ENCODE measurements at regions not wholly inside any gene's neighbourhood (a gene's known extent, or its start where the extent isn't known, plus 50 kb on each side); places are given as distances from the start of the nearest gene placed in this dataset.

- no peak for DNase-seq (ENCODE audit: low spot score)
These were observed 119.2 kb downstream of the VAPA start for GRCh38 chr18:10033016-10033399.

- DNase-seq (ENCODE audit: low spot score), result no peak
These were observed 121.6 kb downstream of the VAPA start for GRCh38 chr18:10035281-10035991.

- no peak for DNase-seq (ENCODE audit: low spot score)
These were observed 122.7 kb downstream of the VAPA start for GRCh38 chr18:10036479-10036878.

GRCh38 chr18:10037181-10037580, 123.4 kb downstream of the VAPA start:
- DNase-seq (ENCODE audit: low spot score), result no peak

GRCh38 chr18:10038268-10038667, 124.5 kb downstream of the VAPA start:
- no peak for DNase-seq (ENCODE audit: low spot score)

GRCh38 chr18:10040287-10041011, 126.6 kb downstream of the VAPA start:
- DNase-seq (ENCODE audit: low spot score), result no peak

DNA sequence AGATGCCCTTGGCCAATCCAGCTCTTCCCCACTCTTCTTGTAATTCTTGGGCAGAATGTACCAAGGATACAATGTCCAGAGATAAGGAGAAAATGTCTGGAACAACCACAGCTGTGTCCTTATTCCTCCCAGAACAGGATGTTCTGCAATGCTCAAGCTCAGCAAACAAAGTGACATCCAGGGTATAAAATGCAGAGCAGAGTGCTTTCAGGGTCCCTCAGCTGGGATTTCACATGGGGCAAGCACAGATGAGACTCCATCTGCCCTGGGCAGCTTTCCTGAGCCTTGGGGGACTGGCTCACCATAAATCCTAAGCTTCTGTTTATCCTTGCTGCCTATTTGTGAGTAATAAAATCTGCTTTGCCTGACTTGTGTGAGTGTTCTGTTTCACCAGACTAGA, 127.4 kb downstream of the VAPA start:
- no peak for DNase-seq (ENCODE audit: low spot score)

GRCh38 chr18:10042492-10042891, 128.7 kb downstream of the VAPA start:
- no peak for DNase-seq (ENCODE audit: low spot score)

DNA sequence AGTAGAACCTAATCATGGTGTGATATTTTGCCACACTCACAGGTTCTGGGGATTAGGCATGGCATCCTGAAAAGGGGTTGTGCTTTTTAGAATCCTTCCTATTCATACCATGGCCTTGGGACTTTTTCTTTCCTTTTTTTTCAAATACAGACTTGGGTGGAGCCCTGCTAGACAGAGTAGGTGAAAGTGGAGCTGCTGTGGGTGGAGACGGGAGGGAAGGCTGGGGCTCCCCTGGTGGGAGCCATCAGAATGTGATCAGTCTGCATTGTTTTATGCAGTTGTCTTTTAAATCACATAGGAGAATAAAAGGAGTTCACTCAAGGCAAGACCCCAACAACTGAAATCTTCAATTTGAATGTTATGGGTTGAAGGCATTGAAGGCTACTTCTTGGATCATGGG, 130.2 kb downstream of the VAPA start:
- no peak for DNase-seq (ENCODE audit: low spot score)

GRCh38 chr18:10045296-10045891, 131.6 kb downstream of the VAPA start:
- DNase-seq (ENCODE audit: low spot score), result no peak

DNA sequence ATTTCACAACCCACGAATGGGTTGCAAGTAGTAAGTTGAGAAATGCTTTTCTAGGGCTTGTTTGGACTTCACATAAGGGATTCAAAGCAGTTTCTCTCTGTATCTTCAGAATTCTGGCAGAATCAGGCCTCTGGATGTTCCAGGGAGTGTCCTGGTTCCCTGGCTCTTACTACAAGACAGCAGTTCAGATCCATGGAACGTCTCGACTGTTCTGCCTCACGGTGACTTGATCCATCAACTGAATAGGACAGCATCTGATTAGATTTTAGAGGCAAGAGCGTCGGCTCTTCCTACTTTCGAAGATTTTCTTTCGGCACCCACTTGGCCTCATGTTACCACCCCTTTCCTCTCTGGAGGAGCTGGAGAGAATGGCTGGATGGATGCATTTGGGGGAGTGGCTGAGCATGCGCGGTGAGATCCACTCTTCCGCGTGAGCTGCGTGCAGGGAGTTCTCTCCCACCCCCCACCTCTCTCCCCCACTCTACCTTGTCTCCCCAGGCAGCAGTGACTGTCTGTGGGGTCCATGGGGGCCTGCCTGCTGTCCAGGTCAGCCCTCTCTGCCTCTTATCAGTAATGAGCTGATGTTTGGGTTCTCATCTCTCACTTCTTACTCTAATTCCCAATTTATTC, 132.5 kb downstream of the VAPA start:
- DNase-seq (ENCODE audit: low spot score), result no peak

DNA sequence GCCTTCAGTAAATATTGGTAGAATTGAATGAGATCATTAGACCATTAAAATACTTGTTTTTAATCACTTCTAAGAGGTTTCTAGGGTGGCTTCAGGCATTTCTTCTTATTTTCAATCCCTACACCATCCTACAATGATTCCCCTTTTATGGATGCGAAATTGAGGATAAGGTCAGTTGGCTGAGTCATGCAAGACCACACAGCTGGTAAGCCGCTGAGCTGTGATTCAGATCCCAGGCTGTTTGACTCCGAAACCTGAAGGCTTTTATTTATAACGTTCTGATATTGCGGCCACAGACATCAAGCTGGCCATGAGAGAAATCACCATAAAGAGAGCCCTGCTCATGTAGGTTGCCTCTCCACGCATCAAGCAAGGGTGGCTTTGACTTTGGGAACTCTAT, 133.4 kb downstream of the VAPA start:
- no peak for DNase-seq (ENCODE audit: low spot score)

DNA sequence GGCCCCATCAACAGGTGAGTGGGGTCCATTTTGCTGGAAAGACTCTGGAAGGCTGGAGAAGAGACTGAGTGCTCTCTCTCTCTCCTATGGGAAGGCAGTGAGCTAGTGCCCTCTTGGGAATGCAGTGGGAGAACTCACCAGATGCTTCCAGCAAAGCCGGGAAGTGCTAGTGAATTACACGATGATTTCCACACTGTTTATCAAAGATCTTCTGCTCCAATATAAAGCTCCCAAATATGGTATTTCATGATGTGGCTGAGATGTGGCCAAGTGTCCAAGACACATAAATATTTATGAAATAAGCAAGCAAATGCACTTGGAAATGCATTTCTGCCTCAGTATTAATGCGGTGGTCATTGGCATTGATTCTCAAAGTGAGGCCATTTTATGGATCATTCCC, 135.9 kb downstream of the VAPA start:
- DNase-seq (ENCODE audit: low spot score), result no peak

- no peak for DNase-seq (ENCODE audit: low spot score)
These were observed 137.1 kb downstream of the VAPA start for GRCh38 chr18:10050956-10051355.

GRCh38 chr18:10051877-10052631, 138.2 kb downstream of the VAPA start:
- DNase-seq (ENCODE audit: low spot score), result no peak

DNA sequence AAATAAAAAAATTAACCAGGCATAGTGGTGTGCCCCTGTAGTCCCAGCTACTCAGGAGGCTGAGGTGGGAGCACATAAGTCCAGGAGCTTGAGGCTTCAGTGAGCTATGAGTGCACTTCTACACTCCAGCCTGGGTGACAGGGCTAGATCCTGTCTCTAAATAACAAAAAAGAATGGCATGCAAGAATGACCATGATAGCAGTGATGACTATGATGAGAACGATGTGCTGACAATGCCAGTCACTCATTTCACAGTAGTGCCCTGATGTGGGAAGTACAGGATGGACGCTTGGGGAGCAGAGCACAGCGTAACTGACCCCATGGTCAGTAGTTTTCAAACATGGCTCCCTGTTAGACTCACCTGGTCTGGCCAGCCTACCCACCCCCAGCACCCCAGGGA, 139.1 kb downstream of the VAPA start:
- no peak for DNase-seq (ENCODE audit: low spot score)

- DNase-seq (ENCODE audit: low spot score), result no peak
These were observed 140.0 kb downstream of the VAPA start for GRCh38 chr18:10053861-10054260.

DNA sequence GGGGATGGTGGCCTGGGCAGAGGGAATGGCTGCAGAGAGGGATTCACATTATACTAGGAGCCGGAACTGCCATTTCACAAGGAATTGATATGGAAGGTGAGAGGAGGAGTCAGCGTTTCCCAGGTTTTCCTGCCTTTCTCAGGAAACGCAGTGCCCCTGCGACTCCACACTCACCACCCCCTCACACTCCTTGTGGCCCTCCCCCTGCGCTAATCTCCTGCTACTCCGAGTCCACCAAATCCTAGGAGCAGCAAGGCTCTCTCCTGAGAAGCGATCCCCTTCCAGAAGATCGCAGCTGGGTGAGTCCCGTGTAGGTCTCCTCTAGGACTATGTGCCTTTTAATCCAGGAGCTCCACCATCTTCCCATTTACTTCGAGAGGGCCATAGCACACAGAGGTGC, 140.6 kb downstream of the VAPA start:
- DNase-seq (ENCODE audit: low spot score), result no peak

DNA sequence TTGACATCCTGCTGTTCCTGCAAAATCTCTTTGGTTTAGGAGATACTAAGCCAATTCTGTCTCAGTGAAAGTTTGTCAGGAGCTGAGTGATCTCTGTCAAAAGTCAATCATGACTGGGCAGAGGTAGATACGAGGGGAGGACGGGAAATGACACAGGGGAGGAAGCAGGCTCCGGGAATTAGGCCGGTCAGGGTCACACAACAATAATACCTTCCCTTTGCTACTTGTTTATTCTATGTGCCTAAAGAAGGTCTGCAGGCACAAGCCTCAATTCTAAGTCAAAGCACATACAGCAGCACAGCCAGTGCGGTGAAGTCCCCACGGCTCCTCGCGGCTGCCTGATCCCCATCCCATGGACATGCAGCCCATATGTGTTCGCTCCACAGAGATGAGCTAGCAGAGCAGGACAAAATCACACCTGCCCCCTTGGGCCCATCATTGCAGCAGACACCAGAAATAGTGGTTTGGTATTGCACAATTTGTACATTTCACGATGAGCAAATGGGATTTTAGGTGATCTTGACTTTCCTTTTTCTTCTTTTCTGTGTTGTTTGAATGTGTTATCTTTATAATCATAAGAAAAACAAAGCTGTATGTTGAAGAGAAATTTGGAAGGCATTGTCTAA, 141.4 kb downstream of the VAPA start:
- no peak for DNase-seq (ENCODE audit: low spot score)

DNA sequence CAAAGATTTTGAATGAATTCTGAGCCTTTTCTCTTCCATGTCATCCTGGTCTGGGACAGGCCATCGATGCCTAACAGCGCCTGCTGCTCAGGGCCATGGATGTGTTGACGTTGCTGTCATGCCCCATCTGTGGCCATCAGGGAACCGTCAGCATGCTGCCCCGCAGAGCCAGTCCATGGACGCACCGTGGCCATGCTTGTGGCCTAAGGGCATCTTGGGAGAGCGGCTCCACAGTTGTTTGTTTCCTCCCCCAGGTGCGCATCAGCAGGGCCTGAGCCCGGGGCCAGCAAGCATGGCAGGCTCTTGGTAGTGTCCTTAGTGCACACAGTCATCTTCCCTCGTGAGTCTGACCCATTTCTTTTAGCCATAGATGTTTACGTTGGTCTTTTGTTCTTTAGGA, 142.7 kb downstream of the VAPA start:
- no peak for DNase-seq (ENCODE audit: low spot score)

DNA sequence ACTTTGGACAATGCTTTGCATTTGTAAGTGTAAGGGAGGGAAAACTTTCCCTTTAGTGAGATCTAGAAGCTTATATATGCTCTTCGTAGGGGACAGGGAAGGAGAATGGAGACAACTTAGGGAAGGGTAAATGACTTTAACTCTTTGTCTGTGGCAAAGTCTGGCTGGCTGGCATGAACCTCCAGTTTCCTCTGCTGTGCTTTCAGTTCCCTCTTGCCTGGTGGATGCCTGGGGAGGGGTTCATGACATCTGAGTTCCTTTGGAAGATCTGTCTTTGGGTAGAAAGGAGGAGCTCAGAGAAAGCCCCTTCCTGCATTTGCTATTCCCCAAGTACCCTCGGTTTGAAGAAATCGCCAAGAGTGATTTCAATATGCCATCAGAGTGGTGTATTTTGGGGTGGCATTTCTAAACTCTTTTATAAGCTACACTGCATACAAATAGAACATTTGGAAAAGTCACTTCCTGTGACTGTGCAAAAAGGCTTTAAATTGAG, 143.6 kb downstream of the VAPA start:
- DNase-seq (ENCODE audit: low spot score), result no peak
